ENCODE measurements at regions not wholly inside any gene's neighbourhood (a gene's known extent, or its start where the extent isn't known, plus 50 kb on each side); places are given as distances from the start of the nearest gene placed in this dataset.
"Not testable (repeated sequence)": the region's sequence is repeated elsewhere in the genome, so short reads cannot be mapped to it uniquely, and the experiment has no call there.

- no peak for DNase-seq
Measured at GRCh38 chr12:46884362-46884761, 58.6 kb upstream of the SLC38A4 start.

- DNase-seq = no peak
Measured at GRCh38 chr12:46886541-46887041, 60.8 kb upstream of the SLC38A4 start.

- DNase-seq = no peak
Measured at GRCh38 chr12:46887870-46888269, 62.1 kb upstream of the SLC38A4 start.

- no peak for DNase-seq
Measured at GRCh38 chr12:46888568-46888967, 62.8 kb upstream of the SLC38A4 start.

GRCh38 chr12:46891306-46891705 lies 65.5 kb upstream of the SLC38A4 start:
- no peak for DNase-seq

- DNase-seq = no peak
Measured at GRCh38 chr12:46892034-46892705, 66.4 kb upstream of the SLC38A4 start.

- no peak for DNase-seq
Measured at GRCh38 chr12:46892887-46893286, 67.1 kb upstream of the SLC38A4 start.

- DNase-seq = no peak
Measured at GRCh38 chr12:46893434-46893833, 67.6 kb upstream of the SLC38A4 start.

GRCh38 chr12:46895726-46896125 lies 69.9 kb upstream of the SLC38A4 start:
- no peak for DNase-seq

- DNase-seq = no peak
Measured at GRCh38 chr12:46896680-46897079, 70.9 kb upstream of the SLC38A4 start.

GRCh38 chr12:46898152-46898931 lies 72.5 kb upstream of the SLC38A4 start:
- no peak for DNase-seq

- DNase-seq = no peak
Measured at GRCh38 chr12:46898989-46899388, 73.2 kb upstream of the SLC38A4 start.

- no peak for DNase-seq
Measured at GRCh38 chr12:46900734-46901463, 75.1 kb upstream of the SLC38A4 start.

- no peak for DNase-seq
Measured at GRCh38 chr12:46901464-46902205, 75.8 kb upstream of the SLC38A4 start.

- no peak for DNase-seq
Measured at GRCh38 chr12:46903058-46903457, 77.3 kb upstream of the SLC38A4 start.

GRCh38 chr12:46904406-46905238 lies 78.8 kb upstream of the SLC38A4 start:
- no peak for DNase-seq

- DNase-seq = not testable (repeated sequence)
Measured at GRCh38 chr12:46905239-46905627, 79.4 kb upstream of the SLC38A4 start.

GRCh38 chr12:46907791-46908190 lies 82.0 kb upstream of the SLC38A4 start:
- no peak for DNase-seq

- no peak for DNase-seq
Measured at GRCh38 chr12:46908236-46908935, 82.6 kb upstream of the SLC38A4 start.

- DNase-seq = no peak
Measured at GRCh38 chr12:46908936-46909635, 83.3 kb upstream of the SLC38A4 start.

- DNase-seq = no peak
Measured at GRCh38 chr12:46910830-46911229, 85.0 kb upstream of the SLC38A4 start.

All from NCI-H2081 (cell line).